ENCODE measurements at regions not wholly inside any gene's neighbourhood (a gene's known extent, or its start where the extent isn't known, plus 50 kb on each side); places are given as distances from the start of the nearest gene placed in this dataset.

GRCh38 chr17:52546990-52547389 is 388.5 kb upstream of the CA10 start:
- no peak overlapping the region for H3K4me3 ChIP-seq (ENCODE audit: low read depth, low read length)
- TF ChIP-seq CTCF (conservative IDR thresholded peaks at IDR 0.05; ENCODE audit: low read depth, low read length) = no peak
- no peak for DNase-seq (ENCODE audit: low read depth)

- no peak for TF ChIP-seq CTCF (conservative IDR thresholded peaks at IDR 0.05; ENCODE audit: low read depth, low read length)
These were observed 388.0 kb upstream of the CA10 start for GRCh38 chr17:52546493-52546892.

GRCh38 chr17:52537421-52537820 is 378.9 kb upstream of the CA10 start:
- H3K4me3 ChIP-seq (ENCODE audit: low read depth, low read length) = no peak overlapping the region
- TF ChIP-seq CTCF (conservative IDR thresholded peaks at IDR 0.05; ENCODE audit: low read depth, low read length) = no peak
- no peak for DNase-seq (ENCODE audit: low read depth)

More at GRCh38 chr17:52546493-52546892, 388.0 kb upstream of the CA10 start:
- no peak for DNase-seq (ENCODE audit: low read depth)
- H3K4me3 ChIP-seq (ENCODE audit: low read depth, low read length) = no peak overlapping the region

GRCh38 chr17:52536489-52536888 is 378.0 kb upstream of the CA10 start:
- TF ChIP-seq CTCF (conservative IDR thresholded peaks at IDR 0.05; ENCODE audit: low read depth, low read length) = no peak
- DNase-seq (ENCODE audit: low read depth) = no peak
- no peak overlapping the region for H3K4me3 ChIP-seq (ENCODE audit: low read depth, low read length)

- no peak overlapping the region for H3K4me3 ChIP-seq (ENCODE audit: low read depth, low read length)
- DNase-seq (ENCODE audit: low read depth) = no peak
- TF ChIP-seq CTCF (conservative IDR thresholded peaks at IDR 0.05; ENCODE audit: low read depth, low read length) = no peak
These were observed 373.9 kb upstream of the CA10 start for GRCh38 chr17:52532373-52532772.

GRCh38 chr17:52524096-52524637 is 365.7 kb upstream of the CA10 start:
- DNase-seq (ENCODE audit: low read depth) = no peak

More at GRCh38 chr17:52524096-52524637, 365.7 kb upstream of the CA10 start:
- no peak for TF ChIP-seq CTCF (conservative IDR thresholded peaks at IDR 0.05; ENCODE audit: low read depth, low read length)
- H3K4me3 ChIP-seq (ENCODE audit: low read depth, low read length) = no peak overlapping the region
